K562 (cell line): ENCODE measurements at regions not wholly inside any gene's neighbourhood (a gene's known extent, or its start where the extent isn't known, plus 50 kb on each side); places are given as distances from the start of the nearest gene placed in this dataset.

Source experiments
- CBX8 ChIP-seq: fragments of 200-600 bp; sonication (generic); IDR thresholded peaks from 2 replicates; pipeline ENCODE4 v1.6.1; 2012; ENCODE audit warnings: borderline replicate concordance, mixed run types, low read depth, mild to moderate bottlenecking, moderate library complexity, mixed read lengths, low read length, control low read depth, inconsistent platforms; ENCODE audit not compliant: poor library complexity, severe bottlenecking; ENCODE audit errors: extremely low read depth
- EGR1 ChIP-seq: fragments of 450-650 bp; conservative IDR thresholded peaks from 2 replicates; pipeline ENCODE4 v1.6.1; 2017; ENCODE audit warnings: mild to moderate bottlenecking
- EP300 ChIP-seq: IDR thresholded peaks from 2 replicates; pipeline ENCODE4 v1.6.1; 2012; ENCODE audit warnings: low read length, improper control_type of control experiment
- GABPA ChIP-seq: fragments of 200-800 bp; sonication (Bioruptor generic); conservative IDR thresholded peaks from 2 replicates; pipeline ENCODE4 v1.6.1; 2016; ENCODE audit warnings: low read depth, missing genetic modification characterization, missing compliant biosample characterization
- HNRNPL ChIP-seq: fragments of 200-400 bp; formaldehyde crosslinking; IDR thresholded peaks from 2 replicates; pipeline ENCODE4 v1.6.1; 2017; ENCODE audit warnings: low read depth, mild to moderate bottlenecking, low read length
- NR2F6 ChIP-seq: fragments of 450-650 bp; formaldehyde crosslinking; IDR thresholded peaks from 2 replicates; pipeline ENCODE4 v1.4.0; 2020; ENCODE audit warnings: mild to moderate bottlenecking
- RB1 ChIP-seq: fragments of 450-650 bp; IDR thresholded peaks from 2 replicates; pipeline ENCODE4 v1.6.1; 2017; ENCODE audit warnings: low read depth, mild to moderate bottlenecking
- SMAD1 ChIP-seq: fragments of 150-350 bp; IDR thresholded peaks from 2 replicates; pipeline ENCODE4 v1.6.1; 2014; ENCODE audit warnings: low read length, low read depth; ENCODE audit not compliant: partially characterized antibody
- SNRNP70 ChIP-seq: fragments of 200-400 bp; formaldehyde crosslinking; optimal IDR thresholded peaks from 2 replicates; pipeline ENCODE3; 2017; ENCODE audit warnings: low read depth, low read length
- ZNF175 ChIP-seq: fragments of 200-800 bp; sonication (Bioruptor generic); IDR thresholded peaks from 2 replicates; pipeline ENCODE4 v1.6.1; 2016; ENCODE audit warnings: low read depth, mild to moderate bottlenecking, missing genetic modification characterization, missing compliant biosample characterization
- ZNF24 ChIP-seq: fragments of 450-650 bp; IDR thresholded peaks from 2 replicates; pipeline ENCODE4 v1.6.1; 2016
- TF ChIP-seq, protein P1 (sequence below), 2 experiments: fragments of 450-650 bp in 1 of 2; sonication (generic) in 1 of 2; formaldehyde crosslinking in 1 of 2; IDR thresholded peaks in 1 of 2; conservative IDR thresholded peaks in 1 of 2; 2 replicates each; pipeline versions ENCODE4 v1.6.1 to v1.8.1; 2016 to 2023; ENCODE audit warnings: mild to moderate bottlenecking in 2 of 2, moderate library complexity in 2 of 2, inconsistent platforms in 1 of 2, missing genetic modification reagents in 1 of 2
- TF ChIP-seq, protein P2 (sequence below), 3 experiments: IDR thresholded peaks in 2 of 3; conservative IDR thresholded peaks in 1 of 3; 2 replicates each; pipeline ENCODE4 v1.5.1; 2011 to 2012; ENCODE audit warnings: low read length in 3 of 3, mild to moderate bottlenecking in 3 of 3, control low read depth in 2 of 3, improper control_type of control experiment in 1 of 3, inconsistent platforms in 1 of 3, low read depth in 1 of 3, mixed read lengths in 1 of 3, moderate library complexity in 1 of 3; ENCODE audit not compliant: insufficient read depth in 2 of 3
- TF ChIP-seq, protein P3 (sequence below): fragments of 200-800 bp; sonication (Bioruptor generic); IDR thresholded peaks from 2 replicates; pipeline ENCODE4 v1.6.1; 2016; ENCODE audit warnings: missing genetic modification characterization, missing compliant biosample characterization

DNA sequence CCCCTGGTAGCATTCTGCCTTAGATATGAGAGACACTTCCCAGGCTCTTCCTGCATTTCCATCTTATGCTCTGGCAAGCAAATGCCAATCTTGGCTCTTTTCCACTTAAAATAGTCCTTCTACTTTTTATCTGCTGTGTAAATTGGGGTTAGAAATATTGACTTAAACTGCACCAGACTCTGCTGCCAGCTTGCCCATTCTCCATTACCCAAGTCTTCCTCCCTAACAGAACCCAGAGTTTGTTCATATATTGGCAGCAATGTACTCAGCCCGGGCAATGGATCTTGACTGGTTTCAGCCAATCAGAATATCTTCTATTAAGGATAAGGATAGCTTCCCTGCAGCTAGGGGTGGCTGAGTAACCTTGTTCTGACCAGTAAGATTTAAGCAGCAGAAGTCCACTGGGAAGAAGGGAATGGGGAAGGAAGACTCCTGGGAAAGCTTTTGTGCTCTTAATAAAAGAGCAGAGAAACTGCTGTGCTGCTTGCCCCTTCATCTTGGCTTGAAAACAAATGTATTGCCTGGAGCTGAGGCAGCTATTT is 177.1 kb downstream of the KCNRG start:
- TF ChIP-seq, protein P1, sequence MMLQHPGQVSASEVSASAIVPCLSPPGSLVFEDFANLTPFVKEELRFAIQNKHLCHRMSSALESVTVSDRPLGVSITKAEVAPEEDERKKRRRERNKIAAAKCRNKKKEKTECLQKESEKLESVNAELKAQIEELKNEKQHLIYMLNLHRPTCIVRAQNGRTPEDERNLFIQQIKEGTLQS (IDR thresholded peaks at IDR 0.05) = no peak
- TF ChIP-seq, protein P1 (CRISPR knock-in tag; conservative IDR thresholded peaks at IDR 0.05) = no peak
- TF ChIP-seq, protein P2, sequence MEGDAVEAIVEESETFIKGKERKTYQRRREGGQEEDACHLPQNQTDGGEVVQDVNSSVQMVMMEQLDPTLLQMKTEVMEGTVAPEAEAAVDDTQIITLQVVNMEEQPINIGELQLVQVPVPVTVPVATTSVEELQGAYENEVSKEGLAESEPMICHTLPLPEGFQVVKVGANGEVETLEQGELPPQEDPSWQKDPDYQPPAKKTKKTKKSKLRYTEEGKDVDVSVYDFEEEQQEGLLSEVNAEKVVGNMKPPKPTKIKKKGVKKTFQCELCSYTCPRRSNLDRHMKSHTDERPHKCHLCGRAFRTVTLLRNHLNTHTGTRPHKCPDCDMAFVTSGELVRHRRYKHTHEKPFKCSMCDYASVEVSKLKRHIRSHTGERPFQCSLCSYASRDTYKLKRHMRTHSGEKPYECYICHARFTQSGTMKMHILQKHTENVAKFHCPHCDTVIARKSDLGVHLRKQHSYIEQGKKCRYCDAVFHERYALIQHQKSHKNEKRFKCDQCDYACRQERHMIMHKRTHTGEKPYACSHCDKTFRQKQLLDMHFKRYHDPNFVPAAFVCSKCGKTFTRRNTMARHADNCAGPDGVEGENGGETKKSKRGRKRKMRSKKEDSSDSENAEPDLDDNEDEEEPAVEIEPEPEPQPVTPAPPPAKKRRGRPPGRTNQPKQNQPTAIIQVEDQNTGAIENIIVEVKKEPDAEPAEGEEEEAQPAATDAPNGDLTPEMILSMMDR (IDR thresholded peaks at IDR 0.05 in 2 of 3, conservative IDR thresholded peaks at IDR 0.05 in 1 of 3; ENCODE audit: insufficient read depth in 2 of 3, low read depth in 1 of 3, low read length in 3 of 3) = no peak
- TF ChIP-seq GABPA (tag) (no peak), EP300 (no peak), ZNF175 (CRISPR knock-in tag) (no peak), ZNF24 (no peak), NR2F6 (CRISPR knock-in tag) (no peak), HNRNPL (no peak), SMAD1 (no peak), CBX8 (no peak), RB1 (no peak), EGR1 (no peak), SNRNP70 (no peak)
- TF ChIP-seq, protein P3, sequence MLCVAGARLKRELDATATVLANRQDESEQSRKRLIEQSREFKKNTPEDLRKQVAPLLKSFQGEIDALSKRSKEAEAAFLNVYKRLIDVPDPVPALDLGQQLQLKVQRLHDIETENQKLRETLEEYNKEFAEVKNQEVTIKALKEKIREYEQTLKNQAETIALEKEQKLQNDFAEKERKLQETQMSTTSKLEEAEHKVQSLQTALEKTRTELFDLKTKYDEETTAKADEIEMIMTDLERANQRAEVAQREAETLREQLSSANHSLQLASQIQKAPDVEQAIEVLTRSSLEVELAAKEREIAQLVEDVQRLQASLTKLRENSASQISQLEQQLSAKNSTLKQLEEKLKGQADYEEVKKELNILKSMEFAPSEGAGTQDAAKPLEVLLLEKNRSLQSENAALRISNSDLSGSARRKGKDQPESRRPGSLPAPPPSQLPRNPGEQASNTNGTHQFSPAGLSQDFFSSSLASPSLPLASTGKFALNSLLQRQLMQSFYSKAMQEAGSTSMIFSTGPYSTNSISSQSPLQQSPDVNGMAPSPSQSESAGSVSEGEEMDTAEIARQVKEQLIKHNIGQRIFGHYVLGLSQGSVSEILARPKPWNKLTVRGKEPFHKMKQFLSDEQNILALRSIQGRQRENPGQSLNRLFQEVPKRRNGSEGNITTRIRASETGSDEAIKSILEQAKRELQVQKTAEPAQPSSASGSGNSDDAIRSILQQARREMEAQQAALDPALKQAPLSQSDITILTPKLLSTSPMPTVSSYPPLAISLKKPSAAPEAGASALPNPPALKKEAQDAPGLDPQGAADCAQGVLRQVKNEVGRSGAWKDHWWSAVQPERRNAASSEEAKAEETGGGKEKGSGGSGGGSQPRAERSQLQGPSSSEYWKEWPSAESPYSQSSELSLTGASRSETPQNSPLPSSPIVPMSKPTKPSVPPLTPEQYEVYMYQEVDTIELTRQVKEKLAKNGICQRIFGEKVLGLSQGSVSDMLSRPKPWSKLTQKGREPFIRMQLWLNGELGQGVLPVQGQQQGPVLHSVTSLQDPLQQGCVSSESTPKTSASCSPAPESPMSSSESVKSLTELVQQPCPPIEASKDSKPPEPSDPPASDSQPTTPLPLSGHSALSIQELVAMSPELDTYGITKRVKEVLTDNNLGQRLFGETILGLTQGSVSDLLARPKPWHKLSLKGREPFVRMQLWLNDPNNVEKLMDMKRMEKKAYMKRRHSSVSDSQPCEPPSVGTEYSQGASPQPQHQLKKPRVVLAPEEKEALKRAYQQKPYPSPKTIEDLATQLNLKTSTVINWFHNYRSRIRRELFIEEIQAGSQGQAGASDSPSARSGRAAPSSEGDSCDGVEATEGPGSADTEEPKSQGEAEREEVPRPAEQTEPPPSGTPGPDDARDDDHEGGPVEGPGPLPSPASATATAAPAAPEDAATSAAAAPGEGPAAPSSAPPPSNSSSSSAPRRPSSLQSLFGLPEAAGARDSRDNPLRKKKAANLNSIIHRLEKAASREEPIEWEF = no peak
